ENCODE measurements at regions not wholly inside any gene's neighbourhood (a gene's known extent, or its start where the extent isn't known, plus 50 kb on each side); places are given as distances from the start of the nearest gene placed in this dataset.

GRCh38 chr6:100986921-100987320 lies 105.8 kb upstream of the ASCC3 start:
- H3K27me3 ChIP-seq (ENCODE audit: insufficient read depth, low read length) = no peaks in the 10 kb centered on the region
- H3K4me2 ChIP-seq (ENCODE audit: low read length) = no peak overlapping the region
- no peak for ATAC-seq
- no peaks in the 10 kb centered on the region for H3K9me3 ChIP-seq (ENCODE audit: control insufficient read depth in 1 of 2, insufficient read depth in 1 of 2, low read depth in 1 of 2, low read length in 2 of 2)
- ChIA-PET RAD21 (ENCODE audit: low non-redundant PET in 1 of 2, low total read pairs in 2 of 2, uncharacterized antibody in 2 of 2, unreplicated experiment in 2 of 2) (no interaction called here), CTCF (no interaction called here), POLR2A (no interaction called here)
- intact Hi-C loops (cut with micrococcal nuclease) = no loop called here
- no peak overlapping the region for H3K9ac ChIP-seq (ENCODE audit: low read length)
- H3K9me2 ChIP-seq (ENCODE audit: insufficient read depth) = no peaks in the 10 kb centered on the region
- BruUV-seq (replicated peaks) = no TSS peak
- TF ChIP-seq ZFX (IDR thresholded peaks at IDR 0.05) (no peak), EZH2phosphoT487 (IDR thresholded peaks at IDR 0.05; ENCODE audit: borderline replicate concordance) (no peak), EGR1 (IDR thresholded peaks at IDR 0.05; ENCODE audit: low read depth) (no peak), POLR2A (IDR thresholded peaks at IDR 0.05; ENCODE audit: borderline replicate concordance, extremely low read depth, insufficient read depth, insufficient read length) (no peak), SIN3A (IDR thresholded peaks at IDR 0.05; ENCODE audit: low read depth) (no peak), CTCF (IDR thresholded peaks at IDR 0.05 in 2 of 3, conservative IDR thresholded peaks at IDR 0.05 in 1 of 3; ENCODE audit: borderline replicate concordance in 1 of 3, insufficient read depth in 1 of 3, low read depth in 2 of 3, low read length in 2 of 3) (no peak), FOSL1 (IDR thresholded peaks at IDR 0.05; ENCODE audit: low read depth) (no peak), MAX (IDR thresholded peaks at IDR 0.05) (no peak), ZNF274 (IDR thresholded peaks at IDR 0.05; ENCODE audit: low read depth, low read length) (no peak)
- no peak overlapping the region for H2AFZ ChIP-seq (ENCODE audit: low read depth, low read length, poor library complexity, severe bottlenecking)
- no peak overlapping the region for H3K27ac ChIP-seq (ENCODE audit: low read depth, low read length)
- no peaks in the 10 kb centered on the region for H4K20me1 ChIP-seq (ENCODE audit: insufficient read depth)
- no peak for DNase-seq (ENCODE audit: low read depth, low spot score)
- H3K4me3 ChIP-seq (replicated peaks in 1 of 2; ENCODE audit: low read depth in 1 of 2, low read length in 2 of 2) = no peak overlapping the region
- H3K36me3 ChIP-seq (ENCODE audit: control insufficient read depth in 1 of 2, insufficient read depth in 2 of 2, low read length in 2 of 2) = no peaks in the 10 kb centered on the region
- no peaks in the 10 kb centered on the region for H3K79me2 ChIP-seq (ENCODE audit: insufficient read depth, low read length)
- H3K4me1 ChIP-seq (ENCODE audit: control insufficient read depth in 1 of 2, insufficient read depth in 2 of 2, low read length in 2 of 2) = no peaks in the 10 kb centered on the region

- CTCF ChIA-PET = no interaction called here
Observed at GRCh38 chr6:100987556-100987955, 106.4 kb upstream of the ASCC3 start.

More at GRCh38 chr6:100987556-100987955, 106.4 kb upstream of the ASCC3 start:
- DNase-seq (ENCODE audit: low read depth, low spot score) (no peak), ATAC-seq (no peak)
- H3K9me2 ChIP-seq (ENCODE audit: insufficient read depth) = no peaks in the 10 kb centered on the region
- H3K36me3 ChIP-seq (ENCODE audit: control insufficient read depth in 1 of 2, insufficient read depth in 2 of 2, low read length in 2 of 2) = no peaks in the 10 kb centered on the region
- H3K4me3 ChIP-seq (replicated peaks in 1 of 2; ENCODE audit: low read depth in 1 of 2, low read length in 2 of 2) = no peak overlapping the region
- no peak for TF ChIP-seq CBX3 (IDR thresholded peaks at IDR 0.05; ENCODE audit: low read depth)
- TF ChIP-seq ZBTB33 (IDR thresholded peaks at IDR 0.05; ENCODE audit: extremely low read depth, insufficient replicate concordance, low read length) = no peak
- TF ChIP-seq ZNF274 (IDR thresholded peaks at IDR 0.05; ENCODE audit: low read depth, low read length) = no peak
- no peak for TF ChIP-seq TCF7L2 (IDR thresholded peaks at IDR 0.05; ENCODE audit: borderline replicate concordance, extremely low read depth, insufficient read depth, insufficient read length)
- H4K20me1 ChIP-seq (ENCODE audit: insufficient read depth) = no peaks in the 10 kb centered on the region
- intact Hi-C loops (cut with micrococcal nuclease) = no loop called here
- POLR2A ChIA-PET = interaction anchor here (1.1 kb wide), 1 partner anchor 13 kb away, joined by 3 read pairs; no protein-coding TSS in a partner anchor
- no peak overlapping the region for H3K4me2 ChIP-seq (ENCODE audit: low read length)
- BruUV-seq (replicated peaks) = no TSS peak
- H3K27me3 ChIP-seq (ENCODE audit: insufficient read depth, low read length) = no peaks in the 10 kb centered on the region
- RAD21 ChIA-PET (ENCODE audit: low non-redundant PET in 1 of 2, low total read pairs in 2 of 2, uncharacterized antibody in 2 of 2, unreplicated experiment in 2 of 2) = no interaction called here
- no peaks in the 10 kb centered on the region for H3K4me1 ChIP-seq (ENCODE audit: control insufficient read depth in 1 of 2, insufficient read depth in 2 of 2, low read length in 2 of 2)
- no peak overlapping the region for H2AFZ ChIP-seq (ENCODE audit: low read depth, low read length, poor library complexity, severe bottlenecking)
- no peak overlapping the region for H3K9ac ChIP-seq (ENCODE audit: low read length)
- H3K79me2 ChIP-seq (ENCODE audit: insufficient read depth, low read length) = no peaks in the 10 kb centered on the region
- no peak overlapping the region for H3K27ac ChIP-seq (ENCODE audit: low read depth, low read length)
- no peaks in the 10 kb centered on the region for H3K9me3 ChIP-seq (ENCODE audit: control insufficient read depth in 1 of 2, insufficient read depth in 1 of 2, low read depth in 1 of 2, low read length in 2 of 2)

Data from HCT116 (cell line).